ENCODE measurements at regions not wholly inside any gene's neighbourhood (a gene's known extent, or its start where the extent isn't known, plus 50 kb on each side); places are given as distances from the start of the nearest gene placed in this dataset.

GRCh38 chr12:124403273-124403672, 108.4 kb downstream of the RFLNA start:
- TF ChIP-seq CTCF (IDR thresholded peaks at IDR 0.05) (no peak), POLR2A (IDR thresholded peaks at IDR 0.05) (no peak)
